ENCODE measurements at regions not wholly inside any gene's neighbourhood (a gene's known extent, or its start where the extent isn't known, plus 50 kb on each side); places are given as distances from the start of the nearest gene placed in this dataset.

- TF ChIP-seq CTCF (conservative IDR thresholded peaks at IDR 0.05; ENCODE audit: low read depth, low read length) (no peak), FOS (IDR thresholded peaks at IDR 0.05; ENCODE audit: low read depth, low read length) (no peak), MAZ (IDR thresholded peaks at IDR 0.05; ENCODE audit: borderline replicate concordance, low read depth, low read length) (no peak), RFX5 (IDR thresholded peaks at IDR 0.05; ENCODE audit: low read depth, low read length) (no peak), POLR2A (IDR thresholded peaks at IDR 0.05; ENCODE audit: low read depth, low read length) (no peak), CHD1 (IDR thresholded peaks at IDR 0.05; ENCODE audit: low read depth, low read length) (no peak), CEBPB (IDR thresholded peaks at IDR 0.05; ENCODE audit: low read depth, low read length) (no peak), RAD21 (IDR thresholded peaks at IDR 0.05; ENCODE audit: low read length) (no peak), RCOR1 (IDR thresholded peaks at IDR 0.05; ENCODE audit: insufficient replicate concordance, low read length) (no peak), NFE2L2 (IDR thresholded peaks at IDR 0.05; ENCODE audit: low read depth, low read length) (no peak), BHLHE40 (IDR thresholded peaks at IDR 0.05; ENCODE audit: low read depth, low read length) (no peak)
Measured at GRCh38 chr13:93174260-93174659, 52.3 kb upstream of the GPC6 start.
